Ishikawa (cell line): ENCODE measurements at regions not wholly inside any gene's neighbourhood (a gene's known extent, or its start where the extent isn't known, plus 50 kb on each side); places are given as distances from the start of the nearest gene placed in this dataset.

Source experiments
- CEBPB ChIP-seq: IDR thresholded peaks from 2 replicates; pipeline ENCODE4 v1.6.1; 2012
- CREB1 ChIP-seq: IDR thresholded peaks from 2 replicates; pipeline ENCODE4 v1.6.1; 2012; ENCODE audit warnings: low read depth
- EGR1 ChIP-seq: IDR thresholded peaks from 2 replicates; pipeline ENCODE4 v1.6.1; 2012
- EP300 ChIP-seq: IDR thresholded peaks from 2 replicates; pipeline ENCODE4 v1.6.1; 2012; ENCODE audit warnings: borderline replicate concordance
- FOXM1 ChIP-seq: IDR thresholded peaks from 2 replicates; pipeline ENCODE4 v1.6.1; 2012; ENCODE audit warnings: low read depth, borderline replicate concordance
- NFIC ChIP-seq: IDR thresholded peaks from 2 replicates; pipeline ENCODE4 v1.6.1; 2012
- RAD21 ChIP-seq: IDR thresholded peaks from 2 replicates; pipeline ENCODE4 v1.6.1; 2012; ENCODE audit warnings: low read depth
- TAF1 ChIP-seq: IDR thresholded peaks from 2 replicates; pipeline ENCODE4 v1.6.1; 2012; ENCODE audit warnings: low read depth, mild to moderate bottlenecking
- TCF12 ChIP-seq: IDR thresholded peaks from 2 replicates; pipeline ENCODE4 v1.6.1; 2012; ENCODE audit warnings: low read depth
- TEAD4 ChIP-seq: IDR thresholded peaks from 2 replicates; pipeline ENCODE4 v1.6.1; 2012
- USF1 ChIP-seq: IDR thresholded peaks from 2 replicates; pipeline ENCODE4 v1.6.1; 2012
- YY1 ChIP-seq: IDR thresholded peaks from 2 replicates; pipeline ENCODE4 v1.6.1; 2012; ENCODE audit warnings: low read depth
- ZBTB7A ChIP-seq: IDR thresholded peaks from 2 replicates; pipeline ENCODE4 v1.6.1; 2012; ENCODE audit warnings: low read depth
- TF ChIP-seq, protein P1 (sequence below): IDR thresholded peaks from 2 replicates; pipeline ENCODE4 v1.6.1; 2012; ENCODE audit warnings: low read depth, mild to moderate bottlenecking
- TF ChIP-seq, protein P2 (sequence below): IDR thresholded peaks from 2 replicates; pipeline ENCODE4 v1.6.1; 2012

GRCh38 chr2:180385601-180386201, 378.6 kb upstream of the CWC22 start:
- no peak for TF ChIP-seq CREB1
- no peak for TF ChIP-seq USF1
- TF ChIP-seq NFIC: no peak
- no peak for TF ChIP-seq TAF1
- no peak for TF ChIP-seq FOXM1
- no peak for TF ChIP-seq YY1
- TF ChIP-seq, protein P1, sequence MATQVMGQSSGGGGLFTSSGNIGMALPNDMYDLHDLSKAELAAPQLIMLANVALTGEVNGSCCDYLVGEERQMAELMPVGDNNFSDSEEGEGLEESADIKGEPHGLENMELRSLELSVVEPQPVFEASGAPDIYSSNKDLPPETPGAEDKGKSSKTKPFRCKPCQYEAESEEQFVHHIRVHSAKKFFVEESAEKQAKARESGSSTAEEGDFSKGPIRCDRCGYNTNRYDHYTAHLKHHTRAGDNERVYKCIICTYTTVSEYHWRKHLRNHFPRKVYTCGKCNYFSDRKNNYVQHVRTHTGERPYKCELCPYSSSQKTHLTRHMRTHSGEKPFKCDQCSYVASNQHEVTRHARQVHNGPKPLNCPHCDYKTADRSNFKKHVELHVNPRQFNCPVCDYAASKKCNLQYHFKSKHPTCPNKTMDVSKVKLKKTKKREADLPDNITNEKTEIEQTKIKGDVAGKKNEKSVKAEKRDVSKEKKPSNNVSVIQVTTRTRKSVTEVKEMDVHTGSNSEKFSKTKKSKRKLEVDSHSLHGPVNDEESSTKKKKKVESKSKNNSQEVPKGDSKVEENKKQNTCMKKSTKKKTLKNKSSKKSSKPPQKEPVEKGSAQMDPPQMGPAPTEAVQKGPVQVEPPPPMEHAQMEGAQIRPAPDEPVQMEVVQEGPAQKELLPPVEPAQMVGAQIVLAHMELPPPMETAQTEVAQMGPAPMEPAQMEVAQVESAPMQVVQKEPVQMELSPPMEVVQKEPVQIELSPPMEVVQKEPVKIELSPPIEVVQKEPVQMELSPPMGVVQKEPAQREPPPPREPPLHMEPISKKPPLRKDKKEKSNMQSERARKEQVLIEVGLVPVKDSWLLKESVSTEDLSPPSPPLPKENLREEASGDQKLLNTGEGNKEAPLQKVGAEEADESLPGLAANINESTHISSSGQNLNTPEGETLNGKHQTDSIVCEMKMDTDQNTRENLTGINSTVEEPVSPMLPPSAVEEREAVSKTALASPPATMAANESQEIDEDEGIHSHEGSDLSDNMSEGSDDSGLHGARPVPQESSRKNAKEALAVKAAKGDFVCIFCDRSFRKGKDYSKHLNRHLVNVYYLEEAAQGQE: no peak
- TF ChIP-seq, protein P2, sequence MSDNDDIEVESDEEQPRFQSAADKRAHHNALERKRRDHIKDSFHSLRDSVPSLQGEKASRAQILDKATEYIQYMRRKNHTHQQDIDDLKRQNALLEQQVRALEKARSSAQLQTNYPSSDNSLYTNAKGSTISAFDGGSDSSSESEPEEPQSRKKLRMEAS: no peak
- TF ChIP-seq CEBPB: no peak
- no peak for TF ChIP-seq TCF12
- no peak for TF ChIP-seq ZBTB7A
- no peak for TF ChIP-seq EGR1
- TF ChIP-seq RAD21: no peak
- no peak for TF ChIP-seq EP300
- TF ChIP-seq TEAD4: no peak

DNA sequence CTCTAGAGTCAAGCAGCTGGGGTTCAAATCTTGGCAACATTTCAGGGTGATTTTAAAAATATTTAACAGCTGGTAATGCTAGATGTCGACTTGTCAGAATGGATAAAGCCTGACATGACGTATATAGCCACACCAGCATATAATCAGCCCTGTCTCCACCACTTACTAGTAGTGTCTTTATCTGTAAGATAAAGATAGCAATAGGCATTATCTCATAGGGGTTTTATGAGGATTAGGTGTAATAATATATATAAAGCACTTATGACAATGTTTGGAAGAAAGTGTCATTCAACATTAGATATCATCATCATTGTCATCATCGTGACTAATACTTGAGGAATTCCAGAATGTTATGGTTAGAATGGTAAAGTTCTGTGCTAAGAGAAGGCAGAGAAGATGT, 369.0 kb upstream of the CWC22 start:
- no peak for TF ChIP-seq CEBPB
- TF ChIP-seq TAF1: no peak
- TF ChIP-seq EP300: no peak
- TF ChIP-seq RAD21: no peak
- no peak for TF ChIP-seq USF1
- no peak for TF ChIP-seq YY1
- TF ChIP-seq TCF12: no peak
- TF ChIP-seq TEAD4: no peak
- TF ChIP-seq EGR1: no peak
- TF ChIP-seq NFIC: no peak
- no peak for TF ChIP-seq ZBTB7A

DNA sequence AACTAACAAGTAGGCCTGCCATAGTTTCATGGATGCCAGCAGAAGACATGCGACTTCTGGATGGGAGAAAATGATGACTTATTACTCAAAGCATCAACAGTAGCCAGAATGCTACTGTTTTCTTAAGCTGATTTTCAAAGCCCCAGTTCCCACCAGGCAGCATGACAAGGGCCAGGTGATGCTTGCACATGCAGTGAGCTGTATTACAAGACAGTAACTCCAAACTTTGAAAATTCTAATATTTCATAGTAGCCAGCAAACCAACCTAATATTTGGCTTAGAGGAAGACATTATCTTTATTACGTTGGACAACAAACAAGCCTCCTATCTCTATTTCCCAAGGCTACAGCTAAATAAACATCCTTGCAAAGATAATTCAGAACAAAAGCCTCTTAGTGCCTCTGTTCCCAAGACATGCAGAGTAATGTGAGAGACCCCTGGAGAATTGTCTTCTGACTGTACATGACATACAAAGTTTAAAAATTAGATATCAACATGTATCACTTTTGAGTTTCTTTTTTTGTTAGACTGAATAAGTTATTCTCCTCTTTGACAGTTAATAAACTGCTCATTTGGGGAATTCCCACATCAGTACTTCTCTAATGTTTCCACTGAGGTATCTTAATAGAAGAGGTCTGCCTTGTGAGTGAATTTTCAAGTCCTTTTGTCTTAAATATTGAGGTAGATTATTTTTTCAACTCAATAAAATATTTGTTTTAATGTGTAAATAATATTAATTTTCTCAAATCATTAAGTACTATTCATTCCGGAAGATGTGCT, 367.6 kb upstream of the CWC22 start:
- TF ChIP-seq ZBTB7A: no peak
- TF ChIP-seq CREB1: no peak

DNA sequence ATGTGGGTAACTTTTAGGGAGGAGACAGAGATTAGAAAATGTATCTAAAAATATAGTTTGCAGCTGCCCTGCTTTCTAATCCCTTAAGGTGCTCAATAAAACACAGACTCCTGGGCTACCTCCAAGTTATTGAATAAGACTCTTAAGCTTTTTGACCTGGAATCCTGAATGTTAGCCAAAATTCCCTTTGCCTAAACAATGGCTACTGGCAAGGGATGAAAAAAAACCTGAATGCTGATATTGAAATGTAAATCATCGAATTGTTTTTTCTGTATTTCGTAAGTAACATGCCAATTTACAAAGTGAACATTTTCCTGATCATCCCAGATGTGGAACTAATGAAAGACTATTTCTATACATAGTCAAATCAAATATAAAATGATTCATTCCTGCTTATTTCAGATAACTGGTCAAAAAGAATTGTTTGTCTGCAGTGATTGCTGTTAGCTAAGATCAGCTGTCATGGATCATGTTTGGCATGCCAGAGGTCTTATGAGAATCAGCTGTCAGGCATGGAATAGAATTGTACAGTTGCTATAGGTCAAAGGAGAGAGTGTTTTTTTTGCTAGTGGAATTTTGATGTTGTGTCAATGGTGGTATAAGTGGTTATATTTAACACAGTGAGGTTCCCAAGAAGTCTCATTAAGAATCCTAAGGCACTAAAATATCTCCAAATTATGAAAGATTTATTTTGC, 363.6 kb upstream of the CWC22 start:
- no peak for TF ChIP-seq CEBPB
- TF ChIP-seq NFIC: 0 out of 2 replicates have a peak, but pooled peaks have one; percentile 30

GRCh38 chr2:180368881-180369280, 361.8 kb upstream of the CWC22 start:
- TF ChIP-seq ZBTB7A (no peak), EP300 (no peak), EGR1 (no peak), FOXM1 (no peak)

DNA sequence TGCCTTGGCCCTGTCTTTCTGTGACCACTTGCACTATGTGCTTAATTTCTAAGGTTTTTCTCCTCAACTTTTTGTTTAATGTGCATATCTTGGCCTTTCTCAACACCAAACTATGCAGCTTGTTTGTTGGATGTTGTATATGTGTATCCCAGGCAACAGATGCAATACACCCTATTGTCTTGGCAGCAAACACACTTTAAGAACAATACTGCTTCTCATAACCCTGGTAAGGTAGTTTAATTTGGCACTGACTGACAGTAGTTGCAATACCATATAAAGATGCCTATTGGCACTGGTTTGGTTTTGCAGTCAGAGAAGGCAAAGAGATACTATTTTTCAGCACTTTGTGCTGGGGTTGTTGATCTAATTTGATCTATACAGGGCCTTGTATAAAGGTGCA, 360.7 kb upstream of the CWC22 start:
- TF ChIP-seq NFIC (peak; percentile 29; the same call in 1 of the 2 replicates), CREB1 (no peak)

- TF ChIP-seq NFIC: no peak
- TF ChIP-seq EP300: no peak
- no peak for TF ChIP-seq EGR1
- no peak for TF ChIP-seq TCF12
- TF ChIP-seq YY1: no peak
Observed at GRCh38 chr2:180366481-180366880, 359.4 kb upstream of the CWC22 start.

DNA sequence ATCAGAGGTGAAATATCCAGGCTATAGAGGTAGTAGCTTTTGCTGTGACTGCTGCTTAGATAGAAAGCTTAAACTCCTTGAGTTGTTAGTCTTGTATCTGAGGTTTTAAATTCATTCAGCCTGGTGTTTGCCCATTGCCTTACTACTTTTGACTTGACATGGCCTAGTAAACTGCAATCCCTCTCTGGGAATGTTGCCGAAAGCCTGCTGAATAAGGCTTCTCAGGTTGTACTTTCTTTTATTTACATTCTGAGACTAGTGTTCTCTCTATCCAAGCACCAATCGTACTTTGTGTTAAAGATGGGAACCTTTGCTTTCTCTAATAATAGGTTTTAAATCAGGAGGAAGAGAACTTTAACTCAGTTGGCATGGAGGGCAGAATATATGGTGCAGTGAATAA, 357.6 kb upstream of the CWC22 start:
- TF ChIP-seq ZBTB7A: no peak
- TF ChIP-seq, protein P2: no peak
- TF ChIP-seq EGR1: no peak
- no peak for TF ChIP-seq TAF1
- no peak for TF ChIP-seq TCF12
- no peak for TF ChIP-seq EP300
- no peak for TF ChIP-seq TEAD4
- no peak for TF ChIP-seq FOXM1
- TF ChIP-seq CREB1: no peak
- TF ChIP-seq NFIC: no peak
- TF ChIP-seq YY1: no peak
- TF ChIP-seq USF1: no peak
- no peak for TF ChIP-seq CEBPB
- TF ChIP-seq, protein P1: no peak
- TF ChIP-seq RAD21: no peak
